Stimulated activated naive B cell treated with anti-CD40 and anti-IgM and Interleukin-4, amounts not matched to agents 10 μg/mL and 1 μg/mL and 100 μg/mL, for 72 hours (primary cell): ENCODE measurements at regions not wholly inside any gene's neighbourhood (a gene's known extent, or its start where the extent isn't known, plus 50 kb on each side); places are given as distances from the start of the nearest gene placed in this dataset.

ENCODE experiments used
- ATAC-seq, 2 donors: fragments of 150-1000 bp; cut with Tn5 transposase; replicated peaks; 2 replicates each; pipeline ENCODE4 v1.10.0; 2021; ENCODE audit warnings: moderate library complexity in 1 of 2
- DNase-seq: peaks from one replicate; pipeline ENCODE4 v3.0.0; 2021
- H3K27ac Mint-ChIP-seq: one replicate; pipeline ENCODE4 v1.8.0; 2022; ENCODE audit warnings: mild to moderate bottlenecking, mixed read lengths
- H3K27me3 Mint-ChIP-seq, 2 donors: one replicate each; pipeline ENCODE4 v1.8.0; 2022; ENCODE audit warnings: mixed read lengths in 2 of 2
- H3K36me3 Mint-ChIP-seq, 2 donors: one replicate each; pipeline ENCODE4 v1.8.0; 2022; ENCODE audit warnings: mixed read lengths in 2 of 2, mild to moderate bottlenecking in 1 of 2
- H3K4me1 Mint-ChIP-seq, 2 donors: one replicate each; pipeline ENCODE4 v1.8.0; 2022; ENCODE audit warnings: mixed read lengths in 2 of 2, mild to moderate bottlenecking in 1 of 2
- H3K4me3 Mint-ChIP-seq, 2 donors: one replicate each; pipeline ENCODE4 v1.8.0; 2022; ENCODE audit warnings: mild to moderate bottlenecking in 2 of 2, mixed read lengths in 2 of 2, moderate library complexity in 1 of 2
- H3K9me3 Mint-ChIP-seq, 2 donors: one replicate each; pipeline ENCODE4 v1.8.0; 2022; ENCODE audit warnings: mixed read lengths in 2 of 2, mild to moderate bottlenecking in 1 of 2

GRCh38 chr13:99658261-99658991 lies 157.2 kb downstream of the TM9SF2 start:
- Mint-ChIP-seq H3K27me3 (peaks cover 3 to 14% of the 10 kb centered on the region in 2 donors), H3K27ac (peak overlapping the region; percentile 56), H3K4me1 (peaks cover 10 to 25% of the 10 kb centered on the region in 2 donors), H3K4me3 (peak overlapping the region; percentile 81 to 91), H3K9me3 (no peaks in the 10 kb centered on the region), H3K36me3 (no peaks in the 10 kb centered on the region)
- DNase-seq: peak; percentile 13
- ATAC-seq: peak; percentile 70 to 74

GRCh38 chr13:99657848-99658260 lies 156.6 kb downstream of the TM9SF2 start:
- peak; percentile 43 to 44 for ATAC-seq
- H3K4me3 Mint-ChIP-seq: peak overlapping the region; percentile 81 to 91
- H3K27me3 Mint-ChIP-seq: peaks cover 0 to 14% of the 10 kb centered on the region in 2 donors
- H3K36me3 Mint-ChIP-seq: no peaks in the 10 kb centered on the region
- DNase-seq: peak; percentile 11
- H3K27ac Mint-ChIP-seq: no peak overlapping the region
- H3K9me3 Mint-ChIP-seq: no peaks in the 10 kb centered on the region
- H3K4me1 Mint-ChIP-seq: peaks cover 10 to 25% of the 10 kb centered on the region in 2 donors

GRCh38 chr13:99656844-99657381 lies 155.6 kb downstream of the TM9SF2 start:
- no peak overlapping the region for H3K27ac Mint-ChIP-seq
- H3K4me3 Mint-ChIP-seq: no peak overlapping the region
- no peaks in the 10 kb centered on the region for H3K36me3 Mint-ChIP-seq
- DNase-seq: no peak
- peaks cover 10 to 25% of the 10 kb centered on the region in 2 donors for H3K4me1 Mint-ChIP-seq
- ATAC-seq: no peak
- H3K27me3 Mint-ChIP-seq: peaks cover 0 to 14% of the 10 kb centered on the region in 2 donors
- no peaks in the 10 kb centered on the region for H3K9me3 Mint-ChIP-seq

- H3K4me1 Mint-ChIP-seq: peaks cover 10 to 25% of the 10 kb centered on the region in 2 donors
- ATAC-seq (peak; percentile 71 to 72), DNase-seq (peak; percentile 53)
- no peaks in the 10 kb centered on the region for H3K36me3 Mint-ChIP-seq
- H3K9me3 Mint-ChIP-seq: no peaks in the 10 kb centered on the region
- H3K27ac Mint-ChIP-seq: no peak overlapping the region
- H3K27me3 Mint-ChIP-seq: peaks cover 0 to 14% of the 10 kb centered on the region in 2 donors
- peak overlapping the region in 1 of 2 donors; percentile 25 for H3K4me3 Mint-ChIP-seq
Observed at GRCh38 chr13:99656092-99656745, 154.9 kb downstream of the TM9SF2 start.

- Mint-ChIP-seq H3K4me3 (peak overlapping the region in 1 of 2 donors; percentile 25), H3K36me3 (no peaks in the 10 kb centered on the region), H3K27me3 (peaks cover 0 to 12% of the 10 kb centered on the region in 2 donors), H3K4me1 (peaks cover 12 to 25% of the 10 kb centered on the region in 2 donors), H3K27ac (peak overlapping the region; percentile 47), H3K9me3 (no peaks in the 10 kb centered on the region)
- ATAC-seq: peak; percentile 45 to 50
- no peak for DNase-seq
Observed at GRCh38 chr13:99655351-99656091, 154.2 kb downstream of the TM9SF2 start.

- H3K9me3 Mint-ChIP-seq: no peaks in the 10 kb centered on the region
- no peaks in the 10 kb centered on the region for H3K36me3 Mint-ChIP-seq
- peaks cover 0 to 6% of the 10 kb centered on the region in 2 donors for H3K27me3 Mint-ChIP-seq
- no peak overlapping the region for H3K27ac Mint-ChIP-seq
- DNase-seq (no peak), ATAC-seq (no peak)
- H3K4me1 Mint-ChIP-seq: peaks cover 12 to 25% of the 10 kb centered on the region in 2 donors
- no peak overlapping the region for H3K4me3 Mint-ChIP-seq
Observed at GRCh38 chr13:99654076-99654475, 152.8 kb downstream of the TM9SF2 start.

- H3K27ac Mint-ChIP-seq: no peak overlapping the region
Observed at GRCh38 chr13:99653526-99653925, 152.3 kb downstream of the TM9SF2 start.

GRCh38 chr13:99652901-99653300 lies 151.6 kb downstream of the TM9SF2 start:
- no peak overlapping the region for H3K27ac Mint-ChIP-seq
- no peak overlapping the region for H3K4me3 Mint-ChIP-seq
- H3K36me3 Mint-ChIP-seq: no peaks in the 10 kb centered on the region
- ATAC-seq: no peak
- H3K9me3 Mint-ChIP-seq: no peaks in the 10 kb centered on the region
- DNase-seq: no peak
- H3K4me1 Mint-ChIP-seq: peaks cover 11 to 19% of the 10 kb centered on the region in 2 donors
- H3K27me3 Mint-ChIP-seq: peaks cover 0 to 3% of the 10 kb centered on the region in 2 donors

More at GRCh38 chr13:99653526-99653925, 152.3 kb downstream of the TM9SF2 start:
- Mint-ChIP-seq H3K4me1 (peaks cover 12 to 25% of the 10 kb centered on the region in 2 donors), H3K27me3 (peaks cover 0 to 6% of the 10 kb centered on the region in 2 donors), H3K4me3 (no peak overlapping the region), H3K9me3 (no peaks in the 10 kb centered on the region), H3K36me3 (no peaks in the 10 kb centered on the region)
- no peak for ATAC-seq
- DNase-seq: no peak

GRCh38 chr13:99652141-99652540 lies 150.9 kb downstream of the TM9SF2 start:
- Mint-ChIP-seq H3K27ac (no peak overlapping the region), H3K4me3 (no peak overlapping the region), H3K36me3 (no peaks in the 10 kb centered on the region), H3K9me3 (no peaks in the 10 kb centered on the region), H3K27me3 (no peaks in the 10 kb centered on the region), H3K4me1 (peaks cover 9 to 12% of the 10 kb centered on the region in 2 donors)
- DNase-seq (no peak), ATAC-seq (no peak)

GRCh38 chr13:99651016-99651415 lies 149.7 kb downstream of the TM9SF2 start:
- Mint-ChIP-seq H3K27me3 (no peaks in the 10 kb centered on the region), H3K4me3 (no peak overlapping the region), H3K9me3 (no peaks in the 10 kb centered on the region), H3K36me3 (no peaks in the 10 kb centered on the region), H3K4me1 (peaks cover 5 to 8% of the 10 kb centered on the region in 2 donors), H3K27ac (peak overlapping the region; percentile 5)
- ATAC-seq (no peak), DNase-seq (no peak)

- ATAC-seq: no peak
- Mint-ChIP-seq H3K27ac (no peak overlapping the region), H3K4me3 (no peak overlapping the region), H3K4me1 (peaks cover 2% of the 10 kb centered on the region in 2 donors), H3K27me3 (no peaks in the 10 kb centered on the region), H3K9me3 (no peaks in the 10 kb centered on the region), H3K36me3 (no peaks in the 10 kb centered on the region)
- no peak for DNase-seq
Observed at GRCh38 chr13:99650410-99650809, 149.1 kb downstream of the TM9SF2 start.

- Mint-ChIP-seq H3K27me3 (no peaks in the 10 kb centered on the region), H3K27ac (no peak overlapping the region), H3K4me3 (no peak overlapping the region), H3K36me3 (no peaks in the 10 kb centered on the region), H3K4me1 (peaks cover 0 to 4% of the 10 kb centered on the region in 2 donors), H3K9me3 (no peaks in the 10 kb centered on the region)
- DNase-seq (no peak), ATAC-seq (no peak)
Observed at GRCh38 chr13:99648927-99649326, 147.7 kb downstream of the TM9SF2 start.

GRCh38 chr13:99648066-99648665 lies 146.9 kb downstream of the TM9SF2 start:
- DNase-seq (no peak), ATAC-seq (no peak)
- H3K4me1 Mint-ChIP-seq: peaks cover 0 to 4% of the 10 kb centered on the region in 2 donors
- no peaks in the 10 kb centered on the region for H3K9me3 Mint-ChIP-seq
- H3K36me3 Mint-ChIP-seq: no peaks in the 10 kb centered on the region
- no peaks in the 10 kb centered on the region for H3K27me3 Mint-ChIP-seq
- H3K27ac Mint-ChIP-seq: no peak overlapping the region
- H3K4me3 Mint-ChIP-seq: no peak overlapping the region

GRCh38 chr13:99647596-99647985 lies 146.3 kb downstream of the TM9SF2 start:
- ATAC-seq: no peak
- Mint-ChIP-seq H3K27ac (no peak overlapping the region), H3K4me3 (no peak overlapping the region), H3K27me3 (no peaks in the 10 kb centered on the region), H3K9me3 (no peaks in the 10 kb centered on the region), H3K4me1 (peaks cover 0 to 6% of the 10 kb centered on the region in 2 donors), H3K36me3 (no peaks in the 10 kb centered on the region)
- DNase-seq: no peak
